ENCODE measurements at regions not wholly inside any gene's neighbourhood (a gene's known extent, or its start where the extent isn't known, plus 50 kb on each side); places are given as distances from the start of the nearest gene placed in this dataset.

- TF ChIP-seq GATA2 (IDR thresholded peaks at IDR 0.05; ENCODE audit: low read depth, low read length) = no peak
- no peak for TF ChIP-seq GATA3 (IDR thresholded peaks at IDR 0.05; ENCODE audit: low read depth, low read length)
These were observed 242.4 kb upstream of the GLI3 start for GRCh38 chr7:42479452-42479815.

All from SH-SY5Y (cell line).